CD14-positive monocyte (primary cell): ENCODE measurements at regions not wholly inside any gene's neighbourhood (a gene's known extent, or its start where the extent isn't known, plus 50 kb on each side); places are given as distances from the start of the nearest gene placed in this dataset.

ENCODE experiments used
- DNase-seq, 3 donors: peaks; one replicate each; pipeline ENCODE4 v3.0.0-alpha.2; 2011 to 2022
- H2AFZ ChIP-seq: 2 replicates; pipeline ENCODE4 v1.6.0; 2012; ENCODE audit warnings: mild to moderate bottlenecking, low read depth, low read length, inconsistent platforms; ENCODE audit not compliant: insufficient read depth, poor library complexity, severe bottlenecking
- H3K27ac ChIP-seq, 2 donors: 1 replicate in 1 of 2; 2 replicates in 1 of 2; pipeline ENCODE4 v1.5.1; 2012 to 2013; ENCODE audit warnings: low read length in 2 of 2, control low read depth in 1 of 2, inconsistent platforms in 1 of 2, low read depth in 1 of 2, mild to moderate bottlenecking in 1 of 2
- H3K27me3 ChIP-seq, 2 donors: one replicate each; pipeline versions ENCODE4 v1.6.0 to v1.6.1; 2011 to 2013; ENCODE audit warnings: low read length in 2 of 2; ENCODE audit not compliant: control insufficient read depth in 2 of 2, insufficient read depth in 2 of 2
- H3K36me3 ChIP-seq, 2 donors: replicated peaks in 1 of 2; 1 replicate in 1 of 2; 2 replicates in 1 of 2; pipeline versions ENCODE4 v1.5.1 to v1.6.1; 2012 to 2013; ENCODE audit warnings: low read length in 2 of 2, control low read depth in 1 of 2, inconsistent platforms in 1 of 2, mild to moderate bottlenecking in 1 of 2; ENCODE audit not compliant: insufficient read depth in 2 of 2, control insufficient read depth in 1 of 2
- H3K4me1 ChIP-seq, 2 donors: 1 replicate in 1 of 2; 2 replicates in 1 of 2; pipeline versions ENCODE4 v1.5.1 to v1.6.1; 2012 to 2013; ENCODE audit warnings: low read length in 2 of 2, control low read depth in 1 of 2, inconsistent platforms in 1 of 2, mild to moderate bottlenecking in 1 of 2, moderate library complexity in 1 of 2; ENCODE audit not compliant: insufficient read depth in 2 of 2, control insufficient read depth in 1 of 2
- H3K4me2 ChIP-seq: replicated peaks from 2 replicates; pipeline ENCODE3; 2012; ENCODE audit warnings: low read length, moderate library complexity, mild to moderate bottlenecking; ENCODE audit not compliant: poor library complexity, severe bottlenecking; ENCODE audit errors: extremely low read depth
- H3K4me3 ChIP-seq, 3 experiments: fragments of 200-600 bp in 1 of 3; sonication (generic) in 1 of 3; replicated peaks in 1 of 3; 1 replicate in 2 of 3; 2 replicates in 1 of 3; pipeline ENCODE4 v1.5.1; 2011 to 2013; ENCODE audit warnings: low read length in 3 of 3, mild to moderate bottlenecking in 3 of 3, control low read depth in 2 of 3, low read depth in 2 of 3, inconsistent platforms in 1 of 3, moderate library complexity in 1 of 3
- H3K79me2 ChIP-seq: 2 replicates; pipeline ENCODE4 v1.6.0; 2012; ENCODE audit warnings: mild to moderate bottlenecking, control low read depth, inconsistent platforms, low read length, moderate library complexity; ENCODE audit not compliant: insufficient read depth
- H3K9ac ChIP-seq: 2 replicates; pipeline ENCODE4 v1.6.0; 2017; ENCODE audit warnings: low read length, mild to moderate bottlenecking; ENCODE audit not compliant: insufficient read depth, poor library complexity, severe bottlenecking
- H3K9me3 ChIP-seq, 2 donors: replicated peaks in 1 of 2; 1 replicate in 1 of 2; 2 replicates in 1 of 2; pipeline versions ENCODE4 v1.5.1 to v1.6.1; 2012 to 2013; ENCODE audit warnings: low read length in 2 of 2, control low read depth in 1 of 2; ENCODE audit not compliant: control insufficient read depth in 1 of 2, insufficient read depth in 1 of 2
- H4K20me1 ChIP-seq: 2 replicates; pipeline ENCODE4 v1.6.0; 2012; ENCODE audit warnings: mild to moderate bottlenecking, low read length, control low read depth, moderate library complexity; ENCODE audit not compliant: insufficient read depth
- H3K27ac Mint-ChIP-seq, 7 donors: one replicate each; pipeline ENCODE4 v1.8.0; 2020; ENCODE audit warnings: mild to moderate bottlenecking in 7 of 7, mixed read lengths in 7 of 7, moderate library complexity in 6 of 7, inconsistent platforms in 2 of 7
- H3K27me3 Mint-ChIP-seq, 3 donors: one replicate each; pipeline ENCODE4 v1.8.0; 2021 to 2022; ENCODE audit warnings: low read depth in 3 of 3, mild to moderate bottlenecking in 3 of 3, mixed read lengths in 3 of 3, moderate library complexity in 3 of 3, inconsistent platforms in 1 of 3
- H3K36me3 Mint-ChIP-seq, 2 donors: one replicate each; pipeline ENCODE4 v1.8.0; 2020; ENCODE audit warnings: mixed read lengths in 2 of 2, inconsistent platforms in 1 of 2, mild to moderate bottlenecking in 1 of 2
- H3K4me1 Mint-ChIP-seq: one replicate; pipeline ENCODE4 v1.8.0; 2020; ENCODE audit warnings: mild to moderate bottlenecking, mixed read lengths
- H3K4me3 Mint-ChIP-seq, 2 donors: one replicate each; pipeline ENCODE4 v1.8.0; 2020; ENCODE audit warnings: mild to moderate bottlenecking in 2 of 2, mixed read lengths in 2 of 2, moderate library complexity in 1 of 2
- H3K9me3 Mint-ChIP-seq, 7 donors: one replicate each; pipeline ENCODE4 v1.8.0; 2020 to 2022; ENCODE audit warnings: mixed read lengths in 7 of 7, mild to moderate bottlenecking in 6 of 7, moderate library complexity in 6 of 7, inconsistent platforms in 2 of 7
- WGBS: methylation state at CpG from one replicate; pipeline ENCODE4 v1.1.5; 2013; ENCODE audit warnings: missing lambda C conversion rate; ENCODE audit not compliant: insufficient coverage; 5-methylcytosine and 5-hydroxymethylcytosine counted together
- intact Hi-C, 2 donors: fragments of 100-400 bp; cut with micrococcal nuclease; formaldehyde crosslinking; loops; one replicate each; pipeline versions ENCODE4 v1.15.0 to v1.15.1; 2023
- TF ChIP-seq, protein P1 (sequence below): fragments of 200-600 bp; IDR thresholded peaks from one replicate; pipeline ENCODE4 v1.8.0; 2022; ENCODE audit warnings: antibody characterized with exemption, mild to moderate bottlenecking

DNA sequence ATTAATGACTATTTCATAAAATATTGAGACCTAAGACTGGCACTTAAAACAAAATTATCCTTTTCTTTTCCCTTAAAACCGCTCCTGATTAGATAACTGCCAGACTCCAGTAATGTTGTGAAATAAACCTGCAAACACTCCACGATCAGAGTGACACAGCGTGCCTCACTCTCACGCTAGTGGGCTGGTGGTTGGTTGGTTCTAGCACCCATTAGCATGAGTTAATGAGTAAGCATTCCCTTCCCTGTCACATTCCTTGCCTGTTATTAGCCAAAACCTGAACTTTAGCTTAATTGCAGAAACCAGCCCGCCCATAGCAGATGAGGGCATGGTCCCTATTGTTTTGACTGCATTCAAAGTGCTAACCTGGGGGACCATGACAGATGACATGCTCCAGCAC, 193.4 kb downstream of the CD83 start:
- WGBS: no CpG with 5 or more reads among the region's 5 CpGs
- intact Hi-C loops: no loop called here
- H4K20me1 ChIP-seq: no peaks in the 10 kb centered on the region
- peaks cover 0 to 3% (median 0%) of the 10 kb centered on the region in 7 donors for H3K9me3 Mint-ChIP-seq
- no peak overlapping the region for H3K9ac ChIP-seq
- H3K4me3 ChIP-seq: no peak overlapping the region
- no peak overlapping the region for H3K27ac ChIP-seq
- H3K27ac Mint-ChIP-seq: no peak overlapping the region
- H3K4me3 Mint-ChIP-seq: no peak overlapping the region
- H3K36me3 ChIP-seq: no peaks in the 10 kb centered on the region
- no peak overlapping the region for H3K4me2 ChIP-seq
- no peak overlapping the region for H2AFZ ChIP-seq
- H3K36me3 Mint-ChIP-seq: no peaks in the 10 kb centered on the region
- H3K4me1 ChIP-seq: no peaks in the 10 kb centered on the region
- no peaks in the 10 kb centered on the region for H3K79me2 ChIP-seq
- H3K4me1 Mint-ChIP-seq: peaks cover 20% of the 10 kb centered on the region
- TF ChIP-seq, protein P1, sequence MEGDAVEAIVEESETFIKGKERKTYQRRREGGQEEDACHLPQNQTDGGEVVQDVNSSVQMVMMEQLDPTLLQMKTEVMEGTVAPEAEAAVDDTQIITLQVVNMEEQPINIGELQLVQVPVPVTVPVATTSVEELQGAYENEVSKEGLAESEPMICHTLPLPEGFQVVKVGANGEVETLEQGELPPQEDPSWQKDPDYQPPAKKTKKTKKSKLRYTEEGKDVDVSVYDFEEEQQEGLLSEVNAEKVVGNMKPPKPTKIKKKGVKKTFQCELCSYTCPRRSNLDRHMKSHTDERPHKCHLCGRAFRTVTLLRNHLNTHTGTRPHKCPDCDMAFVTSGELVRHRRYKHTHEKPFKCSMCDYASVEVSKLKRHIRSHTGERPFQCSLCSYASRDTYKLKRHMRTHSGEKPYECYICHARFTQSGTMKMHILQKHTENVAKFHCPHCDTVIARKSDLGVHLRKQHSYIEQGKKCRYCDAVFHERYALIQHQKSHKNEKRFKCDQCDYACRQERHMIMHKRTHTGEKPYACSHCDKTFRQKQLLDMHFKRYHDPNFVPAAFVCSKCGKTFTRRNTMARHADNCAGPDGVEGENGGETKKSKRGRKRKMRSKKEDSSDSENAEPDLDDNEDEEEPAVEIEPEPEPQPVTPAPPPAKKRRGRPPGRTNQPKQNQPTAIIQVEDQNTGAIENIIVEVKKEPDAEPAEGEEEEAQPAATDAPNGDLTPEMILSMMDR: no peak
- no peaks in the 10 kb centered on the region for H3K27me3 Mint-ChIP-seq
- peak; percentile 9 to 78 (median 38) for DNase-seq
- no peaks in the 10 kb centered on the region for H3K9me3 ChIP-seq
- H3K27me3 ChIP-seq: no peaks in the 10 kb centered on the region

DNA sequence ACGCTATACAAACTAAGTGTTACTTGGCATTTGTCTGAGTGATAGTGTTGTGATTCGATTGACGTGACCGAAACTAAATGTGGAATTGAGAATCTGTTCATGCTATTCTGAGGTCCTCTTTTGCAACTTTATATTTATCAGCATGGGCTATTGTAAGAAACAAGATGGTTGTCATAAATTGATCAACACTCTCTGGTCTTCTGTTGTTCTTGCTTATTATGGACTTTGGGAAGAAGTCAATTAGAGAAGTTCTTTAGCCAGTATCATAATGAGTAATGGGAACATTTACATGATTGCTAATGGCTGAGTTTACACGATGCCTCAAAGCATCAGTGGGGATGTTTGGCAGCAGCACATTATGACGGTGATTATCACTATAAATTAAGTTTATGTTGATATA, 195.0 kb downstream of the CD83 start:
- TF ChIP-seq, protein P1: no peak
- WGBS: no CpG with 5 or more reads among the region's 6 CpGs
- H3K4me3 Mint-ChIP-seq: no peak overlapping the region

More for the DNA sequence above, 195.0 kb downstream of the CD83 start:
- Histone ChIP-seq H3K4me3 (no peak overlapping the region), H3K9ac (no peak overlapping the region), H3K79me2 (no peaks in the 10 kb centered on the region), H3K36me3 (no peaks in the 10 kb centered on the region), H3K27me3 (no peaks in the 10 kb centered on the region), H3K4me1 (no peaks in the 10 kb centered on the region), H4K20me1 (no peaks in the 10 kb centered on the region), H2AFZ (no peak overlapping the region), H3K27ac (no peak overlapping the region), H3K9me3 (no peaks in the 10 kb centered on the region), H3K4me2 (no peak overlapping the region)
- Mint-ChIP-seq H3K9me3 (peaks cover 0 to 3% (median 0%) of the 10 kb centered on the region in 7 donors), H3K4me1 (peaks cover 25% of the 10 kb centered on the region), H3K36me3 (no peaks in the 10 kb centered on the region), H3K27ac (no peak overlapping the region), H3K27me3 (no peaks in the 10 kb centered on the region)
- intact Hi-C loops: no loop called here
- peak; percentile 1 to 43 (median 7) for DNase-seq
